Vagina (tissue), 2 donors: ENCODE measurements at regions not wholly inside any gene's neighbourhood (a gene's known extent, or its start where the extent isn't known, plus 50 kb on each side); places are given as distances from the start of the nearest gene placed in this dataset.

ENCODE experiments used
- DNase-seq, 2 donors: peaks; one replicate each; pipeline ENCODE4 v3.0.0-alpha.2; 2017; ENCODE audit errors: extremely low spot score in 2 of 2
- H3K27ac ChIP-seq: fragments of 200-600 bp; sonication (generic); one replicate; pipeline ENCODE4 v1.5.1; 2019
- H3K27me3 ChIP-seq: fragments of 200-600 bp; sonication (generic); one replicate; pipeline ENCODE4 v1.5.1; 2019
- H3K36me3 ChIP-seq, 2 donors: fragments of 200-600 bp; sonication (generic); one replicate each; pipeline ENCODE4 v1.5.1; 2017 to 2019
- H3K4me1 ChIP-seq: fragments of 200-600 bp; sonication (generic); one replicate; pipeline ENCODE4 v1.5.1; 2019
- H3K4me3 ChIP-seq, 2 donors: fragments of 200-600 bp; sonication (generic); 1 replicate in 1 of 2; 2 replicates in 1 of 2; pipeline ENCODE4 v1.5.1; 2016 to 2019
- H3K9me3 ChIP-seq: fragments of 200-600 bp; sonication (generic); one replicate; pipeline ENCODE4 v1.5.1; 2019
- CTCF ChIP-seq, 3 experiments: fragments of 450-650 bp in 2 of 3; fragments of 200-600 bp in 1 of 3; sonication (generic) in 1 of 3; IDR thresholded peaks; one replicate each; pipeline ENCODE4 v1.5.1; 2017 to 2019; ENCODE audit warnings: antibody characterized with exemption in 3 of 3, mild to moderate bottlenecking in 2 of 3, moderate library complexity in 2 of 3
- POLR2A ChIP-seq, 2 donors: fragments of 450-650 bp; IDR thresholded peaks; one replicate each; pipeline ENCODE4 v1.6.1; 2017; ENCODE audit warnings: antibody characterized with exemption in 2 of 2, mild to moderate bottlenecking in 2 of 2, moderate library complexity in 2 of 2
- POLR2AphosphoS5 ChIP-seq, 2 donors: sonication (generic); formaldehyde crosslinking; IDR thresholded peaks; one replicate each; pipeline ENCODE4 v1.9.0; 2017; ENCODE audit warnings: antibody characterized with exemption in 2 of 2, mild to moderate bottlenecking in 2 of 2, low read depth in 1 of 2; ENCODE audit not compliant: insufficient read depth in 1 of 2
- intact Hi-C: fragments of 100-400 bp; cut with DNase I; formaldehyde crosslinking; loops from one replicate; pipeline ENCODE4 v1.15.1; 2023

- Histone ChIP-seq H3K4me3 (no peak overlapping the region), H3K9me3 (no peaks in the 10 kb centered on the region), H3K27ac (no peak overlapping the region), H3K4me1 (peaks cover 8% of the 10 kb centered on the region), H3K27me3 (no peaks in the 10 kb centered on the region), H3K36me3 (no peaks in the 10 kb centered on the region)
- intact Hi-C loops, result no loop called here
- no peak for DNase-seq
- no peak for TF ChIP-seq POLR2AphosphoS5 (IDR thresholded peaks at IDR 0.05; ENCODE audit: insufficient read depth in 1 of 2, low read depth in 1 of 2)
- TF ChIP-seq POLR2A (IDR thresholded peaks at IDR 0.05), result no peak
- TF ChIP-seq CTCF (IDR thresholded peaks at IDR 0.05), result no peak
Observed at GRCh38 chr7:22604246-22604645, 104.3 kb upstream of the STEAP1B start.

- no peaks in the 10 kb centered on the region for H3K36me3 ChIP-seq
- peaks cover 8% of the 10 kb centered on the region for H3K4me1 ChIP-seq
- intact Hi-C loops, result no loop called here
- H3K27me3 ChIP-seq, result no peaks in the 10 kb centered on the region
- DNase-seq, result peak in 1 of 2 donors; percentile 79
- no peaks in the 10 kb centered on the region for H3K9me3 ChIP-seq
- no peak overlapping the region for H3K27ac ChIP-seq
- TF ChIP-seq POLR2A (IDR thresholded peaks at IDR 0.05) (no peak), CTCF (IDR thresholded peaks at IDR 0.05) (no peak), POLR2AphosphoS5 (IDR thresholded peaks at IDR 0.05; ENCODE audit: insufficient read depth in 1 of 2, low read depth in 1 of 2) (no peak)
- no peak overlapping the region for H3K4me3 ChIP-seq
Observed at GRCh38 chr7:22601812-22602565, 102.0 kb upstream of the STEAP1B start.

GRCh38 chr7:22601408-22601807, 101.4 kb upstream of the STEAP1B start:
- H3K4me1 ChIP-seq, result peaks cover 8% of the 10 kb centered on the region
- no peak overlapping the region for H3K4me3 ChIP-seq
- TF ChIP-seq POLR2A (IDR thresholded peaks at IDR 0.05), result no peak
- TF ChIP-seq CTCF (IDR thresholded peaks at IDR 0.05), result no peak
- no peak for TF ChIP-seq POLR2AphosphoS5 (IDR thresholded peaks at IDR 0.05; ENCODE audit: insufficient read depth in 1 of 2, low read depth in 1 of 2)
- no peaks in the 10 kb centered on the region for H3K9me3 ChIP-seq
- H3K27me3 ChIP-seq, result no peaks in the 10 kb centered on the region
- no peak overlapping the region for H3K27ac ChIP-seq
- no peaks in the 10 kb centered on the region for H3K36me3 ChIP-seq
- intact Hi-C loops, result no loop called here
- no peak for DNase-seq

GRCh38 chr7:22601003-22601402, 101.0 kb upstream of the STEAP1B start:
- intact Hi-C loops, result no loop called here
- TF ChIP-seq POLR2A (IDR thresholded peaks at IDR 0.05) (no peak), CTCF (IDR thresholded peaks at IDR 0.05) (no peak), POLR2AphosphoS5 (IDR thresholded peaks at IDR 0.05; ENCODE audit: insufficient read depth in 1 of 2, low read depth in 1 of 2) (no peak)
- H3K27me3 ChIP-seq, result no peaks in the 10 kb centered on the region

GRCh38 chr7:22598318-22598920, 98.4 kb upstream of the STEAP1B start:
- H3K27me3 ChIP-seq, result no peaks in the 10 kb centered on the region
- no peak overlapping the region for H3K4me3 ChIP-seq
- no peaks in the 10 kb centered on the region for H3K36me3 ChIP-seq
- no peak overlapping the region for H3K27ac ChIP-seq
- intact Hi-C loops, result no loop called here
- H3K9me3 ChIP-seq, result no peaks in the 10 kb centered on the region
- peaks cover 8% of the 10 kb centered on the region for H3K4me1 ChIP-seq
- TF ChIP-seq POLR2AphosphoS5 (IDR thresholded peaks at IDR 0.05; ENCODE audit: insufficient read depth in 1 of 2, low read depth in 1 of 2) (no peak), POLR2A (IDR thresholded peaks at IDR 0.05) (no peak), CTCF (IDR thresholded peaks at IDR 0.05) (no peak)
- no peak for DNase-seq

More at GRCh38 chr7:22601003-22601402, 101.0 kb upstream of the STEAP1B start:
- Histone ChIP-seq H3K36me3 (no peaks in the 10 kb centered on the region), H3K4me3 (no peak overlapping the region), H3K9me3 (no peaks in the 10 kb centered on the region), H3K4me1 (peaks cover 8% of the 10 kb centered on the region), H3K27ac (no peak overlapping the region)
- DNase-seq, result no peak
